Testis (tissue), 2 donors: ENCODE measurements at regions not wholly inside any gene's neighbourhood (a gene's known extent, or its start where the extent isn't known, plus 50 kb on each side); places are given as distances from the start of the nearest gene placed in this dataset.

Experiments
- DNase-seq: peaks from one replicate; pipeline ENCODE4 v3.0.0-alpha.2; 2019
- H3K27ac ChIP-seq, 2 donors: fragments of 200-600 bp; sonication (generic); one replicate each; pipeline ENCODE4 v1.5.1; 2019
- H3K27me3 ChIP-seq: fragments of 200-600 bp; sonication (generic); one replicate; pipeline ENCODE4 v1.5.1; 2019
- H3K36me3 ChIP-seq: fragments of 200-600 bp; sonication (generic); one replicate; pipeline ENCODE4 v1.5.1; 2017; ENCODE audit warnings: low read depth; ENCODE audit errors: missing control alignments
- H3K4me1 ChIP-seq: fragments of 200-600 bp; sonication (generic); one replicate; pipeline ENCODE4 v1.5.1; 2019
- H3K4me3 ChIP-seq, 2 donors: fragments of 200-600 bp; sonication (generic); one replicate each; pipeline ENCODE4 v1.5.1; 2017 to 2019
- H3K9me3 ChIP-seq: fragments of 200-600 bp; sonication (generic); one replicate; pipeline ENCODE4 v1.5.1; 2017
- CTCF ChIP-seq, 3 experiments: fragments of 450-650 bp in 2 of 3; fragments of 200-600 bp in 1 of 3; sonication (generic) in 1 of 3; IDR thresholded peaks; one replicate each; pipeline ENCODE4 v1.5.1; 2016 to 2019; ENCODE audit warnings: antibody characterized with exemption in 3 of 3, mild to moderate bottlenecking in 2 of 3, moderate library complexity in 1 of 3
- POLR2A ChIP-seq: fragments of 450-650 bp; IDR thresholded peaks from one replicate; pipeline ENCODE4 v1.6.1; 2017; ENCODE audit warnings: antibody characterized with exemption, mild to moderate bottlenecking, moderate library complexity
- WGBS, 2 donors: methylation state at CpG; one replicate each; pipeline ENCODE4 v1.1.5; 2018; 5-methylcytosine and 5-hydroxymethylcytosine counted together
- intact Hi-C: fragments of 100-400 bp; cut with DNase I; formaldehyde crosslinking; loops from one replicate; pipeline ENCODE4 v1.15.1; 2023; ENCODE audit warnings: low total_unique reads

GRCh38 chr19:41495589-41495988 lies 52.6 kb downstream of the ERICH4 start:
- no peak for TF ChIP-seq POLR2A
- no peak for TF ChIP-seq CTCF (IDR thresholded peaks at IDR 0.05)

GRCh38 chr19:41499899-41500298 lies 56.9 kb downstream of the ERICH4 start:
- H3K9me3 ChIP-seq = no peaks in the 10 kb centered on the region
- peak overlapping the region in 1 of 2 donors; percentile 26 for H3K4me3 ChIP-seq
- intact Hi-C loops = no loop called here
- H3K27ac ChIP-seq = peak overlapping the region in 1 of 2 donors; percentile 56
- no peaks in the 10 kb centered on the region for H3K27me3 ChIP-seq
- no peaks in the 10 kb centered on the region for H3K36me3 ChIP-seq
- TF ChIP-seq CTCF (IDR thresholded peaks at IDR 0.05) = no peak
- no peak for TF ChIP-seq POLR2A
- no peaks in the 10 kb centered on the region for H3K4me1 ChIP-seq
- no peak for DNase-seq
- 39 to 62% methylated on average over 10 of the region's 10 CpGs for WGBS, 2 donors

More at GRCh38 chr19:41495589-41495988, 52.6 kb downstream of the ERICH4 start:
- intact Hi-C loops = no loop called here
- H3K36me3 ChIP-seq = no peaks in the 10 kb centered on the region
- no peaks in the 10 kb centered on the region for H3K27me3 ChIP-seq
- no peaks in the 10 kb centered on the region for H3K9me3 ChIP-seq
- no peak overlapping the region for H3K4me3 ChIP-seq
- 24 to 45% methylated on average over 1 of the region's 1 CpG for whole genome bisulfite sequencing, 2 donors
- DNase-seq = no peak
- no peaks in the 10 kb centered on the region for H3K4me1 ChIP-seq
- no peak overlapping the region for H3K27ac ChIP-seq

GRCh38 chr19:41500443-41500842 lies 57.5 kb downstream of the ERICH4 start:
- WGBS, 2 donors = 64 to 65% methylated on average over 9 of the region's 9 CpGs

GRCh38 chr19:41501854-41502253 lies 58.9 kb downstream of the ERICH4 start:
- H3K27me3 ChIP-seq = no peaks in the 10 kb centered on the region
- no peak overlapping the region for H3K27ac ChIP-seq

More at GRCh38 chr19:41500443-41500842, 57.5 kb downstream of the ERICH4 start:
- H3K36me3 ChIP-seq = no peaks in the 10 kb centered on the region
- H3K9me3 ChIP-seq = no peaks in the 10 kb centered on the region
- TF ChIP-seq CTCF (IDR thresholded peaks at IDR 0.05) (no peak), POLR2A (no peak)
- intact Hi-C loops = no loop called here
- DNase-seq = no peak
- H3K27ac ChIP-seq = peak overlapping the region in 1 of 2 donors; percentile 56
- peak overlapping the region in 1 of 2 donors; percentile 26 for H3K4me3 ChIP-seq
- H3K4me1 ChIP-seq = no peaks in the 10 kb centered on the region
- no peaks in the 10 kb centered on the region for H3K27me3 ChIP-seq

More at GRCh38 chr19:41501854-41502253, 58.9 kb downstream of the ERICH4 start:
- TF ChIP-seq CTCF (IDR thresholded peaks at IDR 0.05) (no peak), POLR2A (no peak)
- Histone ChIP-seq H3K36me3 (no peaks in the 10 kb centered on the region), H3K9me3 (no peaks in the 10 kb centered on the region), H3K4me3 (no peak overlapping the region), H3K4me1 (no peaks in the 10 kb centered on the region)
- no peak for DNase-seq
- WGBS, 2 donors = 31 to 55% methylated on average over 4 of the region's 4 CpGs
- intact Hi-C loops = no loop called here
